Transverse colon (tissue), 4 donors: ENCODE measurements at regions not wholly inside any gene's neighbourhood (a gene's known extent, or its start where the extent isn't known, plus 50 kb on each side); places are given as distances from the start of the nearest gene placed in this dataset.

ENCODE experiments used
- EP300 ChIP-seq: sonication (generic); formaldehyde crosslinking; IDR thresholded peaks from one replicate; pipeline ENCODE4 v1.6.1; 2017; ENCODE audit warnings: antibody characterized with exemption, low read depth
- POLR2A ChIP-seq: fragments of 450-650 bp; IDR thresholded peaks from one replicate; pipeline ENCODE4 v1.6.1; 2016; ENCODE audit warnings: antibody characterized with exemption, mild to moderate bottlenecking, moderate library complexity
- POLR2AphosphoS5 ChIP-seq, 3 donors: sonication (generic); formaldehyde crosslinking; IDR thresholded peaks; one replicate each; pipeline ENCODE4 v1.6.1; 2016; ENCODE audit warnings: antibody characterized with exemption in 3 of 3
- TF ChIP-seq, protein P1 (sequence below), 5 experiments: fragments of 200-600 bp in 3 of 5; fragments of 450-650 bp in 2 of 5; sonication (generic) in 3 of 5; IDR thresholded peaks; 1 replicate in 2 of 5; 2 replicates in 3 of 5; pipeline ENCODE4 v1.5.1; 2016 to 2017; ENCODE audit warnings: antibody characterized with exemption in 5 of 5, inconsistent platforms in 3 of 5, mild to moderate bottlenecking in 2 of 5, moderate library complexity in 1 of 5

DNA sequence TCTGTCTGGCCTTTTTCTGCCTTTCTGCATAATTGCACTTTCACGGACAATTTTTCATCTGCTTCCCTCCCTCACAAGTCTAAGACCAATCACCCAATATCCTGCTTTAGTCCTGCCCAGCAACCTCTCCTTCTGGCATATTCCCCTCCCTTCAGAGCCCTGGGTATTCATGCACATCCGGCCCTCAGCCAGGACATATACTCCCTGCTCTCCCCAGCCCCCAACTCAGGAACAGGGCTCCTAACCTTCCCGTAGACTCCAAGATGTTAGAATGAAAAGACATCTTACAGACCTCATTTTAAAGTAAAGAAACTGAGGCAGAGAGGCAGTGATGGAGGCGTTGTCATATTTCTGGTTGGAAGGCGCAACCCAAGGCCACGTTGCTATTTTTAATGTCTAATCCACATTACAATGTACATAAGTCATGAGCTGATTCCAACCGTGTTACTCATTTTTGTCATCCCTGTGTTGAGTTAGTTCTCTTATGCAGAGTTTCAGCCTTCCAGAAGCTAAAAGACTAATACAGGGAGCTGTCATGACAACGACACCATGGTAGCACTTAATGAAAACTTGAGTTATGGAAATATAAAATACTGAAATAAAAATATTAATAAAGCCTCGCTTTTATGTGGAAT lies 209.2 kb downstream of the TSHZ3 start:
- TF ChIP-seq, protein P1, sequence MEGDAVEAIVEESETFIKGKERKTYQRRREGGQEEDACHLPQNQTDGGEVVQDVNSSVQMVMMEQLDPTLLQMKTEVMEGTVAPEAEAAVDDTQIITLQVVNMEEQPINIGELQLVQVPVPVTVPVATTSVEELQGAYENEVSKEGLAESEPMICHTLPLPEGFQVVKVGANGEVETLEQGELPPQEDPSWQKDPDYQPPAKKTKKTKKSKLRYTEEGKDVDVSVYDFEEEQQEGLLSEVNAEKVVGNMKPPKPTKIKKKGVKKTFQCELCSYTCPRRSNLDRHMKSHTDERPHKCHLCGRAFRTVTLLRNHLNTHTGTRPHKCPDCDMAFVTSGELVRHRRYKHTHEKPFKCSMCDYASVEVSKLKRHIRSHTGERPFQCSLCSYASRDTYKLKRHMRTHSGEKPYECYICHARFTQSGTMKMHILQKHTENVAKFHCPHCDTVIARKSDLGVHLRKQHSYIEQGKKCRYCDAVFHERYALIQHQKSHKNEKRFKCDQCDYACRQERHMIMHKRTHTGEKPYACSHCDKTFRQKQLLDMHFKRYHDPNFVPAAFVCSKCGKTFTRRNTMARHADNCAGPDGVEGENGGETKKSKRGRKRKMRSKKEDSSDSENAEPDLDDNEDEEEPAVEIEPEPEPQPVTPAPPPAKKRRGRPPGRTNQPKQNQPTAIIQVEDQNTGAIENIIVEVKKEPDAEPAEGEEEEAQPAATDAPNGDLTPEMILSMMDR (IDR thresholded peaks at IDR 0.05) = no peak
- TF ChIP-seq POLR2A = no peak
- no peak for TF ChIP-seq POLR2AphosphoS5 (IDR thresholded peaks at IDR 0.05)
- TF ChIP-seq EP300 = no peak
